GM12872 (cell line): ENCODE measurements at regions not wholly inside any gene's neighbourhood (a gene's known extent, or its start where the extent isn't known, plus 50 kb on each side); places are given as distances from the start of the nearest gene placed in this dataset.

ENCODE experiments used
- TF ChIP-seq, protein P1 (sequence below): IDR thresholded peaks from 3 replicates; pipeline ENCODE4 v1.5.1; 2011; ENCODE audit warnings: low read depth, mild to moderate bottlenecking, low read length, moderate library complexity; ENCODE audit not compliant: insufficient read depth

DNA sequence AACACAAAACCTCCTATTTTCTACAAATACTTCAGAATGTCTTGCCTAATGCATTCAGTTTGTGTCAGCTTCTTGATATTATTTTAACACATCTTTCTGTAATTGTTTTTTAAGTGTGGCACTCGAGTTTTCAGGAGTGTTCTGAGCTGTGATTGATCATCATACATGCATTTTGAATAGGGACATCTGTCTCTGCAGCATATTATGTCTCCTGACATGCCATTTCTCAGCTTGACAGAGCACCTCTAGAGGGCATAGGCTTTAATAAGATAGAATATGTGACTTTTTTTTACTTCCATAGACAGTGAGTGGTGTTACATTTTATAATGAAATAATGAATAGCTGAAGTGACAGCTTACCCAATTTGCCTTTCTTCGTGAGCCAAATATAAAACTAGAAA lies 219.2 kb upstream of the HDAC9 start:
- TF ChIP-seq, protein P1, sequence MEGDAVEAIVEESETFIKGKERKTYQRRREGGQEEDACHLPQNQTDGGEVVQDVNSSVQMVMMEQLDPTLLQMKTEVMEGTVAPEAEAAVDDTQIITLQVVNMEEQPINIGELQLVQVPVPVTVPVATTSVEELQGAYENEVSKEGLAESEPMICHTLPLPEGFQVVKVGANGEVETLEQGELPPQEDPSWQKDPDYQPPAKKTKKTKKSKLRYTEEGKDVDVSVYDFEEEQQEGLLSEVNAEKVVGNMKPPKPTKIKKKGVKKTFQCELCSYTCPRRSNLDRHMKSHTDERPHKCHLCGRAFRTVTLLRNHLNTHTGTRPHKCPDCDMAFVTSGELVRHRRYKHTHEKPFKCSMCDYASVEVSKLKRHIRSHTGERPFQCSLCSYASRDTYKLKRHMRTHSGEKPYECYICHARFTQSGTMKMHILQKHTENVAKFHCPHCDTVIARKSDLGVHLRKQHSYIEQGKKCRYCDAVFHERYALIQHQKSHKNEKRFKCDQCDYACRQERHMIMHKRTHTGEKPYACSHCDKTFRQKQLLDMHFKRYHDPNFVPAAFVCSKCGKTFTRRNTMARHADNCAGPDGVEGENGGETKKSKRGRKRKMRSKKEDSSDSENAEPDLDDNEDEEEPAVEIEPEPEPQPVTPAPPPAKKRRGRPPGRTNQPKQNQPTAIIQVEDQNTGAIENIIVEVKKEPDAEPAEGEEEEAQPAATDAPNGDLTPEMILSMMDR: no peak

DNA sequence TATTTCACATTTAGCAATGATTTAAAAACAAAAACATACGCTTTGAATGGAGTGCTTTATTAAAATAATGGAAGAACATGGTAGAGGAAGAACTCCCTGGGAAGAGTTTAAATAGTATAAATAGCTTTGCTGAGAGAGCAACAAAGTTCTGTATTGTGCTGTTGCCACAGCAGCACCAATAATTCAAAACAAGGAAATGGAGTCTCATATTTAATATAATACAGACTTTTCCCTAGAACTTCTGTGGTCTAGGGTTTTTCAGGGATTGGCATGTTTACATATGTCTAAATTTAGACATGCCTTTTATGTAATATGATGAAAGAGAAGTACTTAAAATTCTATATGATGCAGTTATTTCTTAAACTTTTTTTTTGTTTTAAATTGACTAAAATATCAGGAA lies 217.2 kb upstream of the HDAC9 start:
- TF ChIP-seq, protein P1: no peak

DNA sequence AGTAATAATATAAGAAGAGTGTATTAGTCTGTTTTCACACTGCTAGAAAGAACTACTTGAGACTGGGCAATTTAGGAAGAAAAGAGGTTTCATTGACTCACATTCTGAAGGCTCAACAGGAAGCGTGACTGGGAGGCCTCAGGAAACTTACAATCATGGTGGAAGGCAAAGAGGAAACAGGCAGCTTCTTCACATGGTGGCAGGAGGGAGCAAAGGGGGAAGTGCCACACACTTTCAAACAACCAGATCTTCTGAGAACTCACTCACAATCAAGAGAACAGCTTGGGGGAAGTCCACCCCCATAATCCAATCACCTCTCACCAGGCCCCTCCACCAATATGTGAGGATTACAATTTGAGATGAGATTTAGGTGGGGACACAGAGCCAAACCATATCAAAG lies 212.5 kb upstream of the HDAC9 start:
- TF ChIP-seq, protein P1: no peak

DNA sequence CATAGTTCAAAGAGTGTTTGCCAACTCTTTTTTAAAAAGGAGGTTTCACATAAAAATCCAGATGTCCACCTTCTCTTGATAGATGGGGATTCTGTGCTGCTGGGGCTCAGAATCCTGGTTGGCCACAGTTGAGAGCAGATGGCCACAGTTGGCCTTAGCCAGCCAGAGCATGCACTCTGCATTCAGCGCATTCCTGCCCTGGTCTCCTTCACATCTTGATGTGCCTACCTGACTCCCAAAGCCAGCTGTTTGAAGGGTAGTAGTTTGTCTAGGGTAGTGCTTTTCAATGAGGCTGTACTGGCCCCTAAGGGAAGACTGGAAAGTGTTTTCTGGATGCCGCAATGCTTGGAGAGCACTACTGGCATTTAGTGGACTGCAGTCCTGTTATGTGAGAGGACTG lies 208.1 kb upstream of the HDAC9 start:
- TF ChIP-seq, protein P1: no peak

DNA sequence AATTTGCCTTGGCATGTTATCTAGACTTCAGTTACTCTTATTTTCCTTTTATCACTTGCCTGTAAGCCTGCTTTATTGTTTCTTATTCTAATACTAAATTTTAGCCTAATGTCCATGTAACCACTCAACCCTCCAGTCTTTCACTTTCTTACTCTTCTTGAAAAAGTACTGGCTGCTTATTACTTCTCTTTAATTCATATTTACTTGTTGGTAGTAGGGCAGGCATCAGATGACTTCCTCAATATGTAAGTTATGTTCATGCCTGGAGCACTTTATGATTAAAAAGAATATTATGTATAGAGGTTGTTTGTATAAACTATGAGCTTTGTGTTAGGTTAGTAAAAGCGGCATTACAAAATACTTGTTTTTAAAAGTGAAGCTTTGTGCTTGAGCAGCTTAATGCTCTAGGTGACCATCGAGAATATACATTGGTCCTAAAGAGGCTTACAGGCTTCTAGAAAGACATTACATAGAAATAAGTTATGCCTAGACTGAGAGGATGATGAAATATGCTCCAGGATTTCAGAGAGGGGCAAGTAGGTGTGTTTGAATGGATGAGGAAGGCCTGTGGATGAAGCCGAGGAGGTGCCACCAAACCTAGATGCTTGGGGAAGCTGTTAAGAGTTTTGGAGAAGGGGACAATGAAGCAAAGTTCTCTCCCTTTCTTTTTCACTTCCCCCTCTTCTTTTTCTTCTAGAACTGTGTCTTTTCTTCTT lies 207.1 kb upstream of the HDAC9 start:
- TF ChIP-seq, protein P1: no peak

DNA sequence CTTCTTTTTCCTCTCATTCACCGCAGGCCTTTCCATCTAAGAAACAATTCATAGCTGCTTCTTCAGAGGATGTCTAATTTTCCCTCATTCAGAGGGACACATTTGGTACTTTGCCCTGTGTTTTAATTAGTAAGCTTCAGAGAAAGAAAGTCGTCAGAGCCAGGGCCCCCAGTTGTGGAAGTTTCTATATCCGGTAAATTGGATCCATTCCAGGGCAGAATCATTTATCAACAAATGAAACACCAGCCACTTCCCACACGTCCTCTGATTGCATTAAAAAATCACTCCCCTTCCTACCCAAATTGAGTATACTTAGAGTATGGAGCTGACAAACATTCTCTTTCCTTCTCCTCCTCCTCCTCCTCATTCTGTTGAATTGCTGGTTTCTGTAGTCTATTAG lies 205.8 kb upstream of the HDAC9 start:
- TF ChIP-seq, protein P1: no peak

DNA sequence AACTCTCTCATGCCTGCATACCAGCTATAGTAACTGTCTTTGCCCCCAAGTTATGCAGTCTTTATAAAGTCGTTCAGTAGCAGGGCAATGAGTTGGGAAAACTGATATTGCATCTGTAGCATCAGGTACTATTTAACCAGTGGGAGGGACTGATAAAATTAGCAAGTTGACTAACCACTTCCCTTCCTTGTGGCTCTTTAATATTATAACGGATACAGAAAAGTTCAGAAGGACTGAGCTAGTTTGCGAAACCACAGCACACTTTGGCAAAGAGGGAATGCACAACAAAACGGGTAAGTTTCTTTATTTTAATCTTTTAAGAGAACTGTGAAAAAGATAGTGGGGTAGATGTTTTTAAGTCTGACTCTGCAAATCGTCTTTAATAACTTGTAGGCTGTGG lies 205.3 kb upstream of the HDAC9 start:
- TF ChIP-seq, protein P1: no peak
